Central memory CD8-positive, alpha-beta T cell (primary cell): ENCODE measurements at regions not wholly inside any gene's neighbourhood (a gene's known extent, or its start where the extent isn't known, plus 50 kb on each side); places are given as distances from the start of the nearest gene placed in this dataset.
"Not testable (repeated sequence)": the region's sequence is repeated elsewhere in the genome, so short reads cannot be mapped to it uniquely, and the experiment has no call there.

ENCODE experiments used
- ATAC-seq: fragments of 150-1000 bp; cut with Tn5 transposase; replicated peaks from 2 replicates; pipeline ENCODE4 v1.10.0; 2022; ENCODE audit warnings: mild to moderate bottlenecking, moderate FRiP score, moderate number of reproducible peaks; ENCODE audit not compliant: poor library complexity, severe bottlenecking; ENCODE audit errors: extremely low read depth
- DNase-seq, 2 donors: peaks; one replicate each; pipeline ENCODE4 v3.0.0; 2021; ENCODE audit warnings: low spot score in 2 of 2
- H3K27ac Mint-ChIP-seq: one replicate; pipeline ENCODE4 v1.8.0; 2022; ENCODE audit warnings: low read depth, mild to moderate bottlenecking, moderate library complexity, mixed read lengths
- H3K27me3 Mint-ChIP-seq: one replicate; pipeline ENCODE4 v1.8.0; 2022; ENCODE audit warnings: mixed read lengths
- H3K36me3 Mint-ChIP-seq: one replicate; pipeline ENCODE4 v1.8.0; 2022; ENCODE audit warnings: mild to moderate bottlenecking, moderate library complexity, mixed read lengths; ENCODE audit not compliant: insufficient read depth
- H3K4me1 Mint-ChIP-seq: one replicate; pipeline ENCODE4 v1.8.0; 2022; ENCODE audit warnings: mixed read lengths
- H3K4me3 Mint-ChIP-seq: one replicate; pipeline ENCODE4 v1.8.0; 2022; ENCODE audit warnings: mild to moderate bottlenecking, moderate library complexity, mixed read lengths
- H3K9me3 Mint-ChIP-seq: one replicate; pipeline ENCODE4 v1.8.0; 2022; ENCODE audit warnings: mixed read lengths

- H3K27me3 Mint-ChIP-seq: no peaks in the 10 kb centered on the region
- no peaks in the 10 kb centered on the region for H3K4me1 Mint-ChIP-seq
- no peaks in the 10 kb centered on the region for H3K36me3 Mint-ChIP-seq
- DNase-seq (no peak), ATAC-seq (no peak)
- H3K9me3 Mint-ChIP-seq: peaks cover 28% of the 10 kb centered on the region
- H3K4me3 Mint-ChIP-seq: no peak overlapping the region
- no peak overlapping the region for H3K27ac Mint-ChIP-seq
Observed at GRCh38 chr2:35204323-35204722, 1151.3 kb upstream of the CRIM1 start.

DNA sequence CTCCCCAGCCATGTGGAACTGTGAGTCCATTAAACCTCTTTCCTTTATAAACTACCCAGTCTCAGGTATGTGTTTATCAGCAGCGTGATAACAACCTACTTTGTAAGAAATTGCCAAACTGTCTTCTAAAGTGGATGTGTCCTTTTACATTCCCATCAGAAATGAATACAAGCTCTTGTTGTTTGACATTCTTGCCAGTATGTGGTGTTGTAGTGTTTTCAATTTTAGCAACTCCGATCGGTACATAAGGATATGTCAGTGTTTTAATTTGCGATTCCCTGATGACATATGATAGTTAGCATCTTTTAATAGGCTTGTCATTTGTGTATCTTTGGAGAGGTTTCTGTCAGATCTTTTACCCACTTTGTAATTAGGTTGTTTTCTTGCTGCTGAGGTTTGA is 1156.3 kb upstream of the CRIM1 start:
- Mint-ChIP-seq H3K4me1 (no peaks in the 10 kb centered on the region), H3K9me3 (peaks cover 32% of the 10 kb centered on the region)
- no peak for ATAC-seq

GRCh38 chr2:35185861-35186412 is 1169.6 kb upstream of the CRIM1 start:
- DNase-seq (no peak), ATAC-seq (no peak)
- Mint-ChIP-seq H3K9me3 (peaks cover 3% of the 10 kb centered on the region), H3K4me1 (no peaks in the 10 kb centered on the region), H3K27me3 (no peaks in the 10 kb centered on the region), H3K27ac (no peak overlapping the region), H3K4me3 (no peak overlapping the region), H3K36me3 (peaks cover 1% of the 10 kb centered on the region)

More for the DNA sequence above, 1156.3 kb upstream of the CRIM1 start:
- Mint-ChIP-seq H3K27ac (no peak overlapping the region), H3K4me3 (no peak overlapping the region), H3K27me3 (no peaks in the 10 kb centered on the region), H3K36me3 (no peaks in the 10 kb centered on the region)
- no peak for DNase-seq

DNA sequence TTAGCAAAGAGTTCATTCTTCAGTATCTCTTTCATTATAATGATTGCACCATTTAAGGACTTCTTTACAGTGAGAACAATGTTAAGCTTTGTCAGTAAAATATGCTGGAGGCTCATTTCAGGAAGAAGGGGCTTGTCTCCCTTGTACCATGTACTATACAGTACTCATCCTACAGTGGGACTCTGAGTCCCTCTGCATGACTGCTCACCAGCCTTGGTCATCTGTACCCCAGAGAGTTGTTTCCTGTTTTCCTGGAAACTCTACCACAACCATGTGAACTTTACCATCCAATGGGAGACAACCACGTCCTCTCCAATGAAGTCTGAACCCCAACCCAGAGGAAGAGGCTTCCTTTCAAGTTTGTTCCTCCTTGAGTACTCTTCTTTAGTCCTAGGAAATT is 1171.1 kb upstream of the CRIM1 start:
- ATAC-seq (no peak), DNase-seq (no peak)
- peaks cover 5% of the 10 kb centered on the region for H3K9me3 Mint-ChIP-seq
- no peak overlapping the region for H3K27ac Mint-ChIP-seq
- H3K4me3 Mint-ChIP-seq: no peak overlapping the region
- H3K36me3 Mint-ChIP-seq: no peaks in the 10 kb centered on the region
- no peaks in the 10 kb centered on the region for H3K4me1 Mint-ChIP-seq
- no peaks in the 10 kb centered on the region for H3K27me3 Mint-ChIP-seq

DNA sequence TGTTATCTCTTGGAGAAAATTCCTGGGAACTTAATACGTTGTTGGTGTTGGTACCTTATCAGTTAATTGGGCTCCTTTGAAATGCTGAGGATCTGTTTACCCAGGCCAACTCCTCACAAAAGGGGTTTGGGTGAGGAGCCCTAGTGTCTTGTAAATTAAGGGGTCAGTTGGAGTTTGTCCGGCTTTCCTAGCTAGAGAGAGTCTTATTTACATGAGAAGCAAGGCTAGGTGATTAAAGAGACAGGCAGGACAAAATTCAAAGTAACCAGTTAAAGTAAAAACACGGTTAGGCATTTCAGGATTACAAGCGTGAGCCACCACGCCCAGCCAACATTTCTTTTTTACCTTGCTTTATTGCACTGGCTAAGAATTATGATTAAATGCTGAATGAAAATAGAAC is 1178.9 kb upstream of the CRIM1 start:
- H3K27ac Mint-ChIP-seq, H3K36me3 Mint-ChIP-seq, H3K4me1 Mint-ChIP-seq, ATAC-seq, DNase-seq, H3K4me3 Mint-ChIP-seq, H3K27me3 Mint-ChIP-seq: not testable (repeated sequence)
- peaks cover 16% of the 10 kb centered on the region for H3K9me3 Mint-ChIP-seq

GRCh38 chr2:35174845-35175244 is 1180.7 kb upstream of the CRIM1 start:
- Mint-ChIP-seq H3K4me1 (no peaks in the 10 kb centered on the region), H3K27me3 (no peaks in the 10 kb centered on the region), H3K27ac (no peak overlapping the region), H3K4me3 (no peak overlapping the region), H3K9me3 (peaks cover 11% of the 10 kb centered on the region), H3K36me3 (no peaks in the 10 kb centered on the region)
- ATAC-seq (no peak), DNase-seq (no peak)

- Mint-ChIP-seq H3K27ac (no peak overlapping the region), H3K4me3 (no peak overlapping the region), H3K4me1 (no peaks in the 10 kb centered on the region), H3K9me3 (peaks cover 5% of the 10 kb centered on the region), H3K36me3 (no peaks in the 10 kb centered on the region), H3K27me3 (no peaks in the 10 kb centered on the region)
- DNase-seq (no peak), ATAC-seq (no peak)
Observed at GRCh38 chr2:35172687-35173086, 1182.9 kb upstream of the CRIM1 start.

DNA sequence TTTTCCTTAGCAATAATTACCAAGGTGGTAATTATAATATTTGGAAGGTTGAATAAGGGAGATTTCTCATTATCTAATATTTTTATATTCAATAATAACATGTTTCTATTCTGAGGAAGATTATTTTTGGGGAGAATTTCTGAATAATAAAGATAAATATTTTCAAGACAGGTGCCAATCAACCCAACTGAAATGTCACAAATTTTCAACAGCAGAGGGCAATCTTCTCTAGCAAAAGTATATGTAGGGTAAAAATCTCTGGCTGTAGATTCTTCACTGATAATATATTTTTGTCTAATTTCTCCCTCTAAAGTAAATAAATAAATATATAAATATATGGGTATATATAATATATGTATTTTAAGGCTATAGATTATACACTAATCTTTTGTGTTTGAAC is 1187.2 kb upstream of the CRIM1 start:
- Mint-ChIP-seq H3K27me3 (no peaks in the 10 kb centered on the region), H3K36me3 (no peaks in the 10 kb centered on the region), H3K4me1 (no peaks in the 10 kb centered on the region), H3K4me3 (no peak overlapping the region), H3K9me3 (no peaks in the 10 kb centered on the region), H3K27ac (no peak overlapping the region)
- no peak for ATAC-seq
- DNase-seq: no peak

GRCh38 chr2:35163948-35164347 is 1191.6 kb upstream of the CRIM1 start:
- DNase-seq (no peak), ATAC-seq (no peak)
- H3K9me3 Mint-ChIP-seq: peaks cover 5% of the 10 kb centered on the region
- no peak overlapping the region for H3K4me3 Mint-ChIP-seq
- H3K27ac Mint-ChIP-seq: no peak overlapping the region
- no peaks in the 10 kb centered on the region for H3K4me1 Mint-ChIP-seq
- no peaks in the 10 kb centered on the region for H3K36me3 Mint-ChIP-seq
- no peaks in the 10 kb centered on the region for H3K27me3 Mint-ChIP-seq

DNA sequence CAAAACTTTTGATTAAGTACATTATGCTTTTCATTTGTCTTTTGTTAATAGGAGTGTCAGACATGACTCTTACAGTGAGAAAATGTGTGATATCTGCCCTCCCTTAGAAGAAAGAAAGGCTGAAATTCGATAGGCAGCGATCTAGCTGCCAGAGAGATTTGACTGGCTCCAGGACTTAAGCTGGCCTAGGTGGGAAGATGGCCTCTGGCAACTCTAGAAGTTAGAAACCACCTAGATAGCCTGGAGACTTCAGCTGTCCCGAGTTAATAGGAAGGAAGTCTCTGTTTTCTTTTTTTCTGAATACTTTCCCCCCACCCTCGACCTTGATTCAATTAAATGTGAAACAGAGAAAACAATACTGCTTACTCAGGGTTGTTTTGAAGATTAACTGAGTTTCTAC is 1194.7 kb upstream of the CRIM1 start:
- no peaks in the 10 kb centered on the region for H3K36me3 Mint-ChIP-seq
- H3K4me3 Mint-ChIP-seq: no peak overlapping the region
- DNase-seq (no peak), ATAC-seq (no peak)
- peaks cover 14% of the 10 kb centered on the region for H3K9me3 Mint-ChIP-seq
- no peaks in the 10 kb centered on the region for H3K27me3 Mint-ChIP-seq
- H3K27ac Mint-ChIP-seq: no peak overlapping the region
- no peaks in the 10 kb centered on the region for H3K4me1 Mint-ChIP-seq

GRCh38 chr2:35125871-35126270 is 1229.7 kb upstream of the CRIM1 start:
- no peak for ATAC-seq

GRCh38 chr2:35125278-35125677 is 1230.3 kb upstream of the CRIM1 start:
- H3K27ac Mint-ChIP-seq: no peak overlapping the region
- DNase-seq: no peak
- no peaks in the 10 kb centered on the region for H3K4me1 Mint-ChIP-seq

More at GRCh38 chr2:35125871-35126270, 1229.7 kb upstream of the CRIM1 start:
- no peaks in the 10 kb centered on the region for H3K27me3 Mint-ChIP-seq
- no peak overlapping the region for H3K4me3 Mint-ChIP-seq
- no peaks in the 10 kb centered on the region for H3K36me3 Mint-ChIP-seq
- H3K4me1 Mint-ChIP-seq: no peaks in the 10 kb centered on the region
- no peak for DNase-seq
- peaks cover 32% of the 10 kb centered on the region for H3K9me3 Mint-ChIP-seq
- no peak overlapping the region for H3K27ac Mint-ChIP-seq

DNA sequence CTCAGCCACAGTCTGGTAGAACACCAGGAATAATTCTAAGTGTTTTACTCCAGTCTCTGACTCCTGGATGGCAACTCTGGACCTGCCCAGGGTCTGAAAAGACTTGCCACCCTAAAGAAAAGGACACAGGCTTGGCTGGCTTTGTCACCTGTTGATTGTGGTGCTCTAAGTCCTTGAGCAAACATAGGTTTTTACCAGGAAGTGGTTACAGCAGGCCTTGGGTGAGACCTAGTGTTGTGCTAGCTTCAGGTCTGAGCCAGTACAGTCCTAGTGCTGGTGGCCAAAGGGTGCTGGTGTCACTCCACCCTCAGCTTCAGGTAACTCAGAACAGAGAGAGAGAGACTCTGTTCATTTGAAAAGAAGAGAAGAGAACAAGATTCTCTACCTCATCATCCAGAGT is 1239.4 kb upstream of the CRIM1 start:
- peaks cover 1% of the 10 kb centered on the region for H3K36me3 Mint-ChIP-seq
- no peaks in the 10 kb centered on the region for H3K4me1 Mint-ChIP-seq
- ATAC-seq: no peak
- no peak for DNase-seq
- H3K27me3 Mint-ChIP-seq: no peaks in the 10 kb centered on the region
- no peak overlapping the region for H3K27ac Mint-ChIP-seq
- H3K9me3 Mint-ChIP-seq: peaks cover 11% of the 10 kb centered on the region
- H3K4me3 Mint-ChIP-seq: no peak overlapping the region

More at GRCh38 chr2:35125278-35125677, 1230.3 kb upstream of the CRIM1 start:
- no peak for ATAC-seq
- no peaks in the 10 kb centered on the region for H3K36me3 Mint-ChIP-seq
- no peaks in the 10 kb centered on the region for H3K27me3 Mint-ChIP-seq
- no peak overlapping the region for H3K4me3 Mint-ChIP-seq
- H3K9me3 Mint-ChIP-seq: peaks cover 32% of the 10 kb centered on the region

DNA sequence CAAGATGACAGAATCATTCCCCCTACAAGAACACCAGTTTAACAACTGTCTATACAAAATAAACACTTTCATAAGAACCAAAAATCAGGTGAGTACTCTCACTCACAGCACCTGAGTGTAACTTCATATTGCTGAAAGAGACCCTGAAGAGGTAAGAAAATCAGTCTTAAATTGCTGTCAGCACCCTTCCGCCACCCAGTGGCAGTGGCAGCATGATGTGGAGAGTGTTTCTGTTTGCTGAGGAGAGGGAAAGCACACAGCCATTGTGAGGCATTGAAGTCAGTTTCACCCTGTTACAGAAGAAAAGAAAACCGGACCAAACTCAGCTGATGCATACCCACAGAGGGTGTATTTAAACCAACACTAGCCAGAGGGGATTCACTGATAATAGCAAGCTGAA is 1240.8 kb upstream of the CRIM1 start:
- no peak overlapping the region for H3K4me3 Mint-ChIP-seq
- no peaks in the 10 kb centered on the region for H3K27me3 Mint-ChIP-seq
- no peak for DNase-seq
- ATAC-seq: no peak
- H3K9me3 Mint-ChIP-seq: peaks cover 11% of the 10 kb centered on the region
- no peak overlapping the region for H3K27ac Mint-ChIP-seq
- H3K36me3 Mint-ChIP-seq: peaks cover 1% of the 10 kb centered on the region
- H3K4me1 Mint-ChIP-seq: no peaks in the 10 kb centered on the region
